Uterus (tissue), 3 donors: ENCODE measurements at regions not wholly inside any gene's neighbourhood (a gene's known extent, or its start where the extent isn't known, plus 50 kb on each side); places are given as distances from the start of the nearest gene placed in this dataset.

Experiments
- DNase-seq, 2 donors: peaks; one replicate each; pipeline ENCODE4 v3.0.0-alpha.2; 2019 to 2020
- H3K27ac ChIP-seq, 2 donors: fragments of 200-600 bp; sonication (generic); 1 replicate in 1 of 2; 2 replicates in 1 of 2; pipeline ENCODE4 v1.5.1; 2016 to 2018
- H3K27me3 ChIP-seq, 2 donors: fragments of 200-600 bp; sonication (generic); one replicate each; pipeline ENCODE4 v1.5.1; 2018 to 2019; ENCODE audit warnings: control low read depth in 1 of 2
- H3K36me3 ChIP-seq, 2 donors: fragments of 200-600 bp; sonication (generic); one replicate each; pipeline ENCODE4 v1.5.1; 2019; ENCODE audit warnings: control low read depth in 1 of 2
- H3K4me1 ChIP-seq, 2 donors: fragments of 200-600 bp; sonication (generic); one replicate each; pipeline ENCODE4 v1.5.1; 2018 to 2019; ENCODE audit warnings: control low read depth in 1 of 2
- H3K4me3 ChIP-seq, 2 donors: fragments of 200-600 bp; sonication (generic); 1 replicate in 1 of 2; 2 replicates in 1 of 2; pipeline ENCODE4 v1.5.1; 2018 to 2019; ENCODE audit warnings: mild to moderate bottlenecking in 1 of 2
- H3K9me3 ChIP-seq, 2 donors: fragments of 200-600 bp; sonication (generic); one replicate each; pipeline ENCODE4 v1.5.1; 2019; ENCODE audit warnings: control low read depth in 1 of 2
- CTCF ChIP-seq, 4 experiments: fragments of 200-600 bp in 2 of 4; fragments of 450-650 bp in 2 of 4; sonication (generic) in 2 of 4; IDR thresholded peaks; one replicate each; pipeline ENCODE4 v1.5.1; 2016 to 2019; ENCODE audit warnings: antibody characterized with exemption in 4 of 4, mild to moderate bottlenecking in 2 of 4, moderate library complexity in 1 of 4
- POLR2A ChIP-seq, 2 donors: fragments of 450-650 bp; IDR thresholded peaks; one replicate each; pipeline ENCODE4 v1.6.1; 2016; ENCODE audit warnings: antibody characterized with exemption in 2 of 2, mild to moderate bottlenecking in 1 of 2, moderate library complexity in 1 of 2
- intact Hi-C: fragments of 100-400 bp; cut with DNase I; formaldehyde crosslinking; loops from one replicate; pipeline ENCODE4 v1.15.1; 2023; ENCODE audit warnings: low total_unique reads
- donor health status: DM: yes; HTN: yes; CAD: no.

- Histone ChIP-seq H3K4me3 (no peak overlapping the region), H3K27me3 (no peaks in the 10 kb centered on the region), H3K4me1 (no peaks in the 10 kb centered on the region), H3K36me3 (no peaks in the 10 kb centered on the region), H3K9me3 (no peaks in the 10 kb centered on the region), H3K27ac (peak overlapping the region in 1 of 2 donors; percentile 19)
- DNase-seq: no peak
- intact Hi-C loops: no loop called here
- TF ChIP-seq CTCF (IDR thresholded peaks at IDR 0.05): no peak
- no peak for TF ChIP-seq POLR2A (IDR thresholded peaks at IDR 0.05)
These were observed 177.0 kb upstream of the EDNRA start for GRCh38 chr4:147303873-147304229.

- H3K4me3 ChIP-seq: no peak overlapping the region
- no peak overlapping the region for H3K27ac ChIP-seq
- no peaks in the 10 kb centered on the region for H3K27me3 ChIP-seq
- H3K36me3 ChIP-seq: no peaks in the 10 kb centered on the region
- no peak for DNase-seq
- no peaks in the 10 kb centered on the region for H3K4me1 ChIP-seq
- intact Hi-C loops: no loop called here
- TF ChIP-seq CTCF (IDR thresholded peaks at IDR 0.05) (no peak), POLR2A (IDR thresholded peaks at IDR 0.05) (no peak)
- H3K9me3 ChIP-seq: no peaks in the 10 kb centered on the region
These were observed 172.8 kb upstream of the EDNRA start for GRCh38 chr4:147307896-147308674.

GRCh38 chr4:147309434-147309833, 171.5 kb upstream of the EDNRA start:
- TF ChIP-seq POLR2A (IDR thresholded peaks at IDR 0.05): no peak
- TF ChIP-seq CTCF (IDR thresholded peaks at IDR 0.05): no peak
- intact Hi-C loops: no loop called here
- no peak overlapping the region for H3K4me3 ChIP-seq
- no peaks in the 10 kb centered on the region for H3K36me3 ChIP-seq
- no peaks in the 10 kb centered on the region for H3K9me3 ChIP-seq
- no peaks in the 10 kb centered on the region for H3K4me1 ChIP-seq
- no peaks in the 10 kb centered on the region for H3K27me3 ChIP-seq
- no peak for DNase-seq
- no peak overlapping the region for H3K27ac ChIP-seq

- intact Hi-C loops: no loop called here
- H3K4me3 ChIP-seq: no peak overlapping the region
These were observed 170.6 kb upstream of the EDNRA start for GRCh38 chr4:147310312-147310711.

More at GRCh38 chr4:147310312-147310711, 170.6 kb upstream of the EDNRA start:
- H3K9me3 ChIP-seq: no peaks in the 10 kb centered on the region
- no peak for TF ChIP-seq CTCF (IDR thresholded peaks at IDR 0.05)
- no peaks in the 10 kb centered on the region for H3K27me3 ChIP-seq
- H3K36me3 ChIP-seq: no peaks in the 10 kb centered on the region
- no peak overlapping the region for H3K27ac ChIP-seq
- DNase-seq: no peak
- H3K4me1 ChIP-seq: no peaks in the 10 kb centered on the region
